ENCODE measurements at regions not wholly inside any gene's neighbourhood (a gene's known extent, or its start where the extent isn't known, plus 50 kb on each side); places are given as distances from the start of the nearest gene placed in this dataset.

DNA sequence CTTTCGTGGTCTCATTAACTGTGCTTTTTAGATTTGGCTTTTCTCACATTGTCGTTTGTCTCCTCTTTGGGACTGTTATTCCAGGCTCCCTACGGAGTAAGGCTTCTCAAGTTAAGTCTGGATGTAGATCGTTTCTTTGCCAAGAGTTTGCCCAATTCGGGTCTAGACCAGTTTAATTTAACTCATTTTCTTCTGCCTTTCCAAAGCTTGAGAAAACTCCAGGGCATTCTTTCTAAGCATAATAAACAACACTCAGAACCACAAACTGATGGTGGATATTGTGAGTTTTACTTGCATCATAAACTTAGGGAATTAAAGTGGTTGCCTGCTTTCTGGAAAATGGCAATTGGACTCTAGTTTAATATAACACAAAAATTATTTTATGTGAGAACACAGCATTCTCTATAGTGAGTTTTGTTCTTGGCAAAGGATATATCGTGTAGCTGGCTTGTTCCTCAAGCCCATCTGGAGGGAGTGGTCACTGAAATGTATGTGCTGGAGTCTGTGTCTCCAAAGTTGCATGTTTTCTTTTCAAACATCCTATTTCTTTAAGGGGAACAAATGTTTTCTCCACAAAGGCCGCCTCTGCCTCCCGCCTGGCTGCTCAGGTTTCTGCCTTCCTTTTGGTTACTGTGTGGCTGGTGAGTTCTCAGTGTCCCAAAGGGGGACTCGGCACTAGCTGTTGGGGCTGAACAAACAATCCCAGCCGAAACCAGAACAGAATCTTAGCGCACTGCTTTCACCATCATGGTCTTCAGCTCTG, 211.3 kb upstream of the FBN2 start:
- no peak for DNase-seq

DNA sequence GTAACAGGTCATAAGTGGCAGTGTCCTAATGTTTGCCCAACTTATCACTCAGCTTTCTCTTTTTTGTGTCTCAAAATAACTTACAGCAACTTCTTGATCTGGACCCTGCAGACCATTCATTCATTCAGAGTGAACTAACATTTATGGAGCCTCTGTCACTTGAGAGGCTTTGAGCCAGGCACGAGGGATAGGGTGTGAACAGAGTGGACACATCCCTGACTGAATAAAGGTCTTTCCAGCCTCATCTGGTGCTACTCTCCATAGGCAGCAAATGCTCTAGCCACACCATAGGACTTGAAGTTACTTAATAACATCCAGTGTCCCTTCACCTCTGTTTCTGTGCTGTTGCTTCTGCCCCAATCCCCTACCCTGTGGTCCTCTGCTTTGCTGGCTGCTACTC, 212.1 kb upstream of the FBN2 start:
- no peak for DNase-seq

DNA sequence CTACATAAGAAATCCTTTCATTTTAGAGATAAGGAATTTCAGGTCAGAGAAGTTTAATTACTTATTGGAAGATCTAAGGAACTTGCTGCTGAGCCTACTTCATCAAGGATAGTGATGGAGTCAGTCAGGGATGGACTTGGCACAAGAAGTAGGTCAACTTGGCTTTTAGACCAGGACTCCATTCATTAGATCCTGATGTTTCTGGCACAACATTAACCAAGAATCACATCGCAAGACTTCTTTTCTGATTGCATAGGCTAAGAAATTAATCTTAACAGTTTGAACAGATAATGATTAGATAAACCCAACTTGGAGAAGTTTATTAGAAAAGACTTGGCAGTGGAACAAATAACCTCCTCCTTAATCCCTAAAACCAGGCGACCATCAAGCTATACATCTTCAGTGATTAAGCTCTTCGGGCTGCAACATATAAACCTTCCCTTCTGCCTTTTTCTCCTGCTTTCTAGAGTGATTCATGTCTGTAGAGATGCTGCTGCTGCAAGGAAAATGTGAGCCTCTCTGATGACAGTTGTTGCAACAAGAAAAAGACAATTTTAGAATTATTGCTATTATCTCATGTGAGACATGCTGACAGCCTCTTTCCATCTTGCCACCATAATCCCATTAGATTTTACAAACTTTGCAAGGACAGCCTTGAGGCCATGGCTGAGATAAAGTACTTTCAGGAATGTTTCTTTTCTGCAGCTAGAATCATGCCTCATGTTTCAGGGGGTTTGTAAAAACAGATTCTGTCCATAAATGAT, 207.9 kb upstream of the SLC27A6 start:
- DNase-seq, result no peak

DNA sequence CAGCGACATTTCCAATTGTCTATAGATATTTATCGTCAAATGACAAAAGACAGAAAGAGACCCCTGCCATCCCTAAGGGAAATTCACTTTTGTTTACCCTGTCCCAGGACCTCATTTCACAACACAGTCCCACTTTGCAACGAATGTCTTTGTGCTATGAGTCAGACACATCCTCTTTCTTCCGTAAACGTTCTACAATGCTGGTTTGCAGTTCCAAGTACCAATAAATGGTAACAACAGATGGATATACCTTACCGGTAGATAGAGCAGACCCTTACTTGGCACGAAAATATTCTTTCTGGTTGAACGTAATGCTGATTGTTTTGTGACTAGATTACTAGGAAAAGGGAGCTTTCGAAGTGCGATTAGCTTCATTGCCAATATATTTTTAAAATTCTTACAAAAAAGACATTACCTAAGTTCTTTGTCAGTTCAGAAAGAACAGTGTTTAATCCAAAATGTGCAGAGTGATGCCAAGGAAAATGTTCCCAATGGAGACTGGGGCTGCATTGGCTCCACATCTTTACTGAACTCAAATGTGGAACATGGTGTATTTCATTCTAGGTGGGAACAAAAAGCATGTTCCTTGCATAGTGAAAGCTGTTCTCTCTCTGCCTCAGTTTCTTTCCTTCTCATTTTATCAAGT, 202.5 kb upstream of the SLC27A6 start:
- DNase-seq, result no peak

DNA sequence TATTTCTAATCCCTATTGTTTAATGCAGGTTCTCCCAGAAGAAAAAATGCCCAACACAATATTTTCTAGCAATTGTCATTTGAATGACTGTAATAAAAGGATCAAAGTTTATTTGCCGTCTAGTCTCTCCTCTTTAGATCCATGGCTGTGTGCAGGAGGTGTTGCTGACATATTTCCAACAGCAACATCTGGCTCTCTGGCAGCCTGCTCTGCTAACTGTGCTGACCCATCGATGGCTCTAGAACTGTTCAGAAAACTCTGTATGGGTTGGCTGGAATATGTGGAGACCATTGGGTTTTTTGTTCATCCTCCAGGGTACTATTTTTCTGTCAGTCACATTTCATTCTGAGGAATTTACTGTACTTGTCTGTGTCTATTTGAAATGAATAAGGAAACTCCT, 202.0 kb upstream of the SLC27A6 start:
- no peak for DNase-seq

DNA sequence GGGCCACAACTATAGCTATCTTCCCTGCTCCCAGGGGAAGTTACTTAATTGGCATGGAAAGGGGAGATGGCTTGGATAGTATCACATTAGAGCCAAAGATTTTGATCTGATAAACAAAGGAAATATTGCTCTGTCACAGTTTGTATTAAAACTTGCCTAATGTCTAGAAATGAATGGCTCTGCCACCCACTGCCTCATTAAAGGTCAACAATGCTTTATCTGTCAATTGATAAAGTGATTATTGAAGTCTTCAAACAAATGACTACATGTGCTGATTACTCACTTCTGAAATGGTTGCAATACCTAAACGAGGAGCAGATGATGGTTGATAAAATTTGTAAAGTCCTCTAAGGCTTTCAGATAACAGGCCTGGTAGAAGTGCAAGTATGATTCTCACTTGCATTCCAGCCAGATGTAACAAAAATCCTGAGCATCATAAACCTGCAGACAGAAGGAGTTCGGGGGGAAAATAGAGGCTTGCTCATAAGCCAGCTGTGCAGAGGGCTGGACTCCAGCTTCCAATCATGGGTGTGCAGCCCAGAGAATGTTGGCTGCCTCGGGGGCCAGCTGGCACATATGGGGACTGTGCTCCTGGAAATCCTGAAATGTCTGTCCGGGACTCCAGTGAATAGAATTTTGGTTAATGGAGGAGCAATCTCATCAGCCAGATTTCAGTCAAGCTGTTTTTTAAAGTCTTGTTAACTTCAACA, 200.5 kb upstream of the SLC27A6 start:
- no peak for DNase-seq

DNA sequence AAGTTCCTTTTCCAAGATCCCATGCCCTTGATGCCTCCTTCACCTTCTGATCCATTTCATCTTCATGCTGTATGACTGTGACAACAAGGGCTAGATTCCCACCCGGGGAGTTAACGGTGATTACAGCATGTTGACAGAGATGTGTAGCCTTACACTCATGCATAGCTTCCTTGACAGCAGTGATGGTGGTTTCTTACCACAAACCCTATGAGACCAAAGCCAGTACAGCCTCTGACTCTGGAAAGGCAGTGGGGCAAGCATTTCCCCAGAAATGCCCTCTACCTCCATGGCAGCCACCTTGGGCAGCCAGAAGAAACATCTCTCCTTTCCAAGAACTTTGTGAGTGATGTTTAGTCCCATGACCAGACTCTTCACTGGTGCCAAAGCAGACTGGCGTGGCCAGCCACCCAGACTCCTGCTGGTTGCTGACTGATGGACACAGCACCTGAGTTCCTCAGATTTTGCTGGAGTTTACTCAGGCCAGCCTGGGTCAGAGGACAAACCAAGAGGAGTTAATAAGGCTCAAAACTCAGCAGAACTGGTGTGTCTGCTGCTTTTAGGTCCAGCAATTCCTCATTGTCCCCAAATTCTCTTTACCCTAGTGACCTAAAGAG, 199.7 kb upstream of the SLC27A6 start:
- DNase-seq, result no peak

DNA sequence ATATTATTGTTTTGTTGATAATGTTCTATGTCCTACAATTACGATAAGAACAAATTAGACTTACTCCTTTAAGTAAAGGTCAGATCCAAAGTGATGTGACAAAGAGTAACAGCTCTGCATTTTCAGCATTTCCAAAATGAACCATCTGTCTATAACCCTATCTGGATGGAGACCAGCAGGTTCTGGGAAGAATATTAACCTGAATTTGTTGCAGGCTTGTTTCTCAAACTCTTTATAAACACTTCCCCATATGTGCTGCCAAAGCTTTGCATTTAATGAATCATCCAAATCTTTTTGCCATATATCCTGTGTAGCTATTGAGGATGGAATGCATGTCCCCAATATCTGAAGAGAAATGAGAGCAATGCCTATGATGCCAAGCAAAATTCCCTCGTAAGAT, 198.9 kb upstream of the SLC27A6 start:
- no peak for DNase-seq

DNA sequence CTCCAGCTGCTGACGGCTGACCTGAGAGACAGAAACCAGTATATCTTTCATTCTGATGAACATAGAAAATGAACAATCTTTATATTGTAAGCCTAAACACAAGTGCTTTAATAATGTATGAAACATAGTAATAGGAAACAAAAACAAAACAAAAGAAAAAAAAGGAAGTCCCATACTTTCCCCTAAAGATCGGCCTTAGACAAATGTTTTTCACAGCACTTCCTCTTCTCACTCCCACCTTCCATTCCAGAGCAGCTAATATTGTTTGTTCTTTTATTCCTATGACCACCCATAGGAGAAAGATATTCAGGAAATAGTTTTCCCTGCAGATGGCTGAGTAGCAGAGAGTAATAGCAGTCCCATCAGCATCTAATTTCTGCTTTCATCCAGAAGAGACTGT, 194.4 kb upstream of the SLC27A6 start:
- no peak for DNase-seq

DNA sequence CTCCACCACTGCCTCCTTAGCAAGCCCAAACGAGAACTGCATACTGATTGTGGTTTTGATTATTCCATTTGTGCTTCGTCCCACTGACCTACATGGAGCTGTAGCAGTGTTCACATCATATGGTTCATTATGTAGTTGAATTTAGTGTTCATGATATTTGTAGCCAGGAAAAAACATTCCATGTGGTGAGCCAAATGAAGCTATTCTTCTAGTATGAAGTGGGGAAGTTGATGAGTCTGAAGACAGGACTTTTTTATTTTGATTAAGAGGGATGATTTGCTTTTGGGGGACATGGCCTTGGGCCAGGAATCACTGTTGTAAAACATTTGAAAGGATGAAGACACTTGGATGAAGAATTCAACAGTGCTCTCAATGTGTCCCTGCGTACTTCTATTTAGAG, 192.9 kb upstream of the SLC27A6 start:
- no peak for DNase-seq

DNA sequence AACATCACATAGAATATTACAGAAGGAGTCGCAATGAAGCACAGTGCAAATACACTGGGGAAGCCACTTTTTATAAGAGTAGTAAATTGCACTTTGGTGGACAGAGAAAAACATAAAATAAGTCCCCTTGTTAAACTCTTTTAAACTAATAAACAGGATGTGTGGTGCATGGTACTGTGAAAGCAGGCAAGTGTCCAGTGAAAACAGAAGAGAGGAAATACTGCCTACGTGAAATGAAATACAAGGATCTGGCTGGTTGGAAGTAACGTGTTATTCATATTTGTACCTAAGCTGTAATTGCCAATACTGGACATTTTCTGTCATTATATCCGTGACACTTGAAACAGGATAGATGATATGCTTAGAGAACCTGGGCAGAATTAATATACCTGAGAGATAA, 191.9 kb upstream of the SLC27A6 start:
- DNase-seq, result no peak

DNA sequence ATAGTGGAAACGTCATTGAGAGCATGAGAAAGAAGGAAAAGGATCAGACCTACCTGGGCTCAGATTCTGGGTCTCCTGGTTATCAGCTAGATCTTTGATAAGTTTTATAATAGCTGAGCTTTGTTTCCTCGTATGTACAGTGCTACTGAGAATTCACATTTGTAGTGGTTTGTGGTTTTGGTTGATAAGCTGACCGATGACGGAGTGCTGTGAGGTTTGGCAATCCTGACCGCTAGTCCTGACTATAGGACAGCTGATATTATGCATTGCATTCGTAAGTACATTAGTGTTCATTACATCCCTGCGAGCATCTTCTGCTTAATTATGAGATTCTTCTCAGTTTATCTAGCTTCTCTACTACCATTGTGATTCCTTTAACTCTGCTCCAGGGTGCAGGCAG, 190.7 kb upstream of the SLC27A6 start:
- DNase-seq, result no peak

DNA sequence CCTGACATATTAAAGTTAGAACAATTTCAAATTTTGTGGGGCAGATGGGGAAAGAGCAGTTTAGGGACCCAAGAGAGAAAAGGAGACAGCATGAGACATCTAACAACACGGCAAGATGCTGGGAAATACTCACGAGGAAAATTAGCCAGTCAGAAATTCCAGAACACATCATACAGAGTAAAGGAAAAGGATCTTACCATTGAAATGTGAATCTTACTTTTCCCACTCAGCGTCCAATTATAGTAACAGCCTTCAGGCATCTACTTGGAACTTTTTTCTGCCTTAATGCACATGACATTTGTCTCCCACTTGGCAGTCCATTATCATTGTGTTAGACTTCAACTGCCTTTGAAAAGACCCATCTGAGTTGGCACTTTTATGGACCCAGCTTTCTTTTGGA, 189.7 kb upstream of the SLC27A6 start:
- DNase-seq, result no peak

DNA sequence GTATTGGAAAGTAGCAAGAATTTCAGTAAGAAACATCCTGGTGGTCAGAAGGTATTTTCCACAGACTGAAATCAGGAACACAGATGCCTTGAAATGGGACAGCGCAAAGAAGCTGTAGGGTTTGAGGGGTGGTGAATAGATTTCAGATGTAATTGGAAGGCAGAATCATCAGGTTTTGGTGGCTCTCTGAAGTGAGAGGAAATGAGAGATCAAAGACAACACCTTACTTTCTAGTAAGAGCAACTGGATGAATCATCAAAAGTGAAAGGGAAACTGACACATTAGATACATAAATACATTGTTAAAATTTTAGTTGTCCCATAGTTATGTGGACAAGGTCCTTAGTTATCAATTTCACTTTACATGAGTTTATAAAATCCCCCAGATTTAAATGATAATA, 188.2 kb upstream of the SLC27A6 start:
- DNase-seq, result peak; percentile 32

DNA sequence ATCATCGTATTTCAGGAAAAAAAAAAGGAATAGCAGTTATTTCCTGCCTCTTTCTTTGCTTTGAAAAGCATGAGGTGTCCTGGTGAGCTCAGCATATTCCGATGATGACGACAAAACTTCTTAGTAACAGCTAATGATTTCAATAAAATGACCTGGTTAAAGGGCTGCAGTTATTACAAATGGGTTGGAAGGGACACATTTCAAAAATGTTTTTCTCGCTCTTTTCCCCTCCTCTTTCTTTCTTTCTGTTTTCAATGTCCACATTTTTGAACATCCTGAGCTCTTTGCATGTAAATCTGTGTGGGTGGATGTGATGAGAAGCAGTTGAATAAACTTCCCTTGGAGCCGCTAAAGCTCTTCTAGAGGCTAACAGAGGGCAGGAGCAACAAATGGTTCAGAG, 186.8 kb upstream of the SLC27A6 start:
- DNase-seq, result no peak

DNA sequence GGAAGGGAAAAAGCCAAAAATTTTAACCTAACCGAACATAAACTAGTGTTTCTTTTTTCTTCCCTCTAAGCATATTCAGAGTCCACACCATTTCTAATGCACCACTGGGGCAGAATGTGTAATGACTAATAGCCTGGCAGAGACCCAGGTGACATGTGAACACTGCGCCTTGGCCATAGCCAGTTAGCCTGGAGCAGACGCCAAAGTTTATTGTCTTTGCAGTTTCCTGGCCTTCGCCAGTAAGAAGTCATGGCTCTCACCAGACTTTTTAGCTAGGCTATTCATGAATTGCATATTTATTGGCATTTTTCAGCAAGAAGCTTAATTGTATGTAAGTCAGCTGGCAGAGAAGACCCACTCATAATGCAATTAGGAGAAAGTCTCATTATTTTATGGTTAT, 182.8 kb upstream of the SLC27A6 start:
- DNase-seq, result no peak

DNA sequence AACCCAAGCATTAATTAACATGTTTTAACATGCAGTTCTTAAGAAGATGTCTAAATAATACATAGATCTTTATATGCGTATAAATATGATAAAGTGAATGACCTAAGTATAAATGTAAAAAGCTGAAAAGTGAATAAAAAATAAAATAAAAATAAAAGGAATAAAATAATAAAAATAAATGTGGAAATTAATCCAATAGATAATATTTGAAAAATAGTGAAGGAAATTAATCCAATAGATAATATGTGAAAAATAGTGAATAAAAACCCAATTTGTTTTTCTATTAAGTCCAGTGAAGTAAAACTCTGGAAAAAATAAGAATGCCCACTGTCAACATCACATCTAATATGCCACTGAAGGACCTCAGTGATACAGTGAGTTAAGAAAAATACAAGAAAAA, 180.6 kb upstream of the SLC27A6 start:
- DNase-seq, result no peak

DNA sequence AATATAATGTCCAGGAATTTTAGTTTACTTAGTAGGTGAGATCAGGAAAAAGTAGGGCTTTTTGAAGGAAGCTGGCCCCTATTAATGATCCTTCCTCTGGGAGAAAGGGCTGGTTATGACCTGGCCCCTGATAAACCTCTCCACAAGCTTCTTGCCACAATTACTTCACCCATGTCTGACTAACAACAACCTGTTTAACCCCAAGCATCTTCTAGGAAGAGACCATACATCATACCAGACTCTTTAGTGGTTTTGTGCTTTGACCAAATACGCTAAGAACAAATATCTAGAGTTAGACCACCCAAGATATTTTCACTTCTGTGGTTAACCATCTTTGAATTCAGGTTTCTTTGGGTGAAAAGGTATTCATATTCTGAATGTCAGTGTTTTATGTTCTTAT, 174.0 kb upstream of the SLC27A6 start:
- DNase-seq, result peak; percentile 1

DNA sequence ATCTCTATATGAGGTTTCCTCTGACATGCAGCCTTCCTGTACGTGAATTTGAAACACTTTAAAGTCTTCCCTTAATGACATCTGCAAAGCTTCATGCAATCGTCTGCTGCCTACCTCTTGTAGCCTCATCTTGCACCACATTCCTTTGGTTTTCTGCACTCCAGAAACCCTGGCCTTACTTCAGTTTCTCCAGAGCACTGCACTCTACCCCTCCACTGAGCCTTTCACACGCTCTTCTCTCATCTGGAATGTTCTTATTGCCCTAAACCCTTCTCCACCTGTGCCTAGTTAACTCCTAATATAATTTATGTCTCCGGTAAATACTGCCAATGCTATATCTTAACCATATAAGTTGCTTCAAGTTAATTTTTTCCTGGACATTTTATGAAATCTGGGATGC, 168.8 kb upstream of the SLC27A6 start:
- no peak for DNase-seq

DNA sequence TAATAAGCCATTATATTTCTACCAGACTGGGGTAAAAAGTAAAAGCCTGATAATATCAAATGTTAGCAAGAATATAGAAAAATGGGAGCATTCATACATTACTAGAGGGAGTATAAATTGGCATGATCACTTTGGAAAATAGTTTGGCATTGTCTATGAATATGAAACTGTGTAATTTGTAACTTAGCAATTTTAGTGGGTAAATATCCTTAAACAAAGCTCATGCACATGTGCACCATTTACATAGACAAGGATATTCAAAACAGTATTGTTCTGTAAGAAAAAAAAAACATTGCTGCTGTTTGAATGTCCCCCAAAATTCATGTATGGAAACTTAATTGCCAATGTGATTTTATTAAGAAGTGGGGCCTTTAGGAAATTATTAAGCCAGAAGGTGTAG, 166.4 kb upstream of the SLC27A6 start:
- no peak for DNase-seq

DNA sequence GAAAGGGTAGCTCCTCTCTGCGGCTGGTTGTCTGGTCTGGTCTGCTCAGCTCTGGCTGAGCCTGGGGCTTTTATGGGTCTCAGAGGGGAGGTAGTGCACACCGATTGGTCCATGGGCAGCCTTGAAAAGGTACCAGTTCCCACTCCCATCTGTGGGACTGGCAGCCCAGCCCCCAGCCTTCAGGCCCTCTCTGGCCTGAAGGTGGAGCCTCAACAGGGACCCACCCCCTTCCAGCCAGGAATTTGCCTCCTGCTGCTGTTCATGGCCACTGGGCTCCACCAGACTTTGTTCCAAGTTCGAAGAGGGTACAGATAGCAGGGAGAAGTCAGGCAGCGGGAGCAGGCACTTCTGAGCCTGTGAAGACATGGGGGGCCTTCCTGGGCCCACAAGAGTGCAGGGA, 165.3 kb upstream of the SLC27A6 start:
- DNase-seq, result no peak

DNA sequence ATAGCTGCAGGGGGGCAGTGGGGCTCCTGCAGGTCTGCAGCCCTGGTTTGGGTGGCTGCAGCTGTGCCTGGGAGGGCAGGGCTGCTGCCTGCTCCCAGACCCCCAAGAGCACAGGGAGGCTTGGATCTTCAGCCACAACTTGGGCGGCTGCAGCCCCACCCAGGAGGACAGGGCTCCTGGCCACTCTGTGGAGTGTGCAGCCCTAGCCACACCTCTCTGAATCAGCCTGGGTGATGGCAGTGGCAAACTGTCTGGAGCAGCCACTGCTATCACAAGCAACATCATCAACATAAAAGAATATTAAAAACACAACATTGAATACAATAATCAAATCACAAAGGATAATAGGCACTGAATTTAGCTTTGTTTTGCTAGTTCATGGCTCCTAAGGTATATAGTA, 164.9 kb upstream of the SLC27A6 start:
- DNase-seq, result no peak
